Activated T-helper 2 cell treated with anti-CD3 and anti-CD28 coated beads, Interferon-gamma antibody, Interleukin-2, Interleukin-4, amounts not matched to agents 10 μg/mL and 5 μg/mL and 100 μg/mL, durations not matched to agents 14 hours and 24 hours and 36 hours (primary cell): ENCODE measurements at regions not wholly inside any gene's neighbourhood (a gene's known extent, or its start where the extent isn't known, plus 50 kb on each side); places are given as distances from the start of the nearest gene placed in this dataset.

Source experiments
- DNase-seq: peaks from one replicate; pipeline ENCODE4 v3.0.0; 2021; ENCODE audit warnings: low spot score
- H3K27ac Mint-ChIP-seq: one replicate; pipeline ENCODE4 v1.8.0; 2021; ENCODE audit warnings: mixed read lengths
- H3K27me3 Mint-ChIP-seq: one replicate; pipeline ENCODE4 v1.8.0; 2021; ENCODE audit warnings: low read depth, mixed read lengths
- H3K36me3 Mint-ChIP-seq: one replicate; pipeline ENCODE4 v1.8.0; 2021; ENCODE audit warnings: low read depth, mixed read lengths
- H3K4me1 Mint-ChIP-seq: one replicate; pipeline ENCODE4 v1.8.0; 2021; ENCODE audit warnings: low read depth, mixed read lengths
- H3K4me3 Mint-ChIP-seq: one replicate; pipeline ENCODE4 v1.8.0; 2021; ENCODE audit warnings: low read depth, mild to moderate bottlenecking, moderate library complexity, mixed read lengths
- H3K9me3 Mint-ChIP-seq: one replicate; pipeline ENCODE4 v1.8.0; 2021; ENCODE audit warnings: mixed read lengths
- intact Hi-C: fragments of 100-400 bp; cut with micrococcal nuclease; formaldehyde crosslinking; loops from one replicate; pipeline ENCODE4 v1.15.1; 2023

DNA sequence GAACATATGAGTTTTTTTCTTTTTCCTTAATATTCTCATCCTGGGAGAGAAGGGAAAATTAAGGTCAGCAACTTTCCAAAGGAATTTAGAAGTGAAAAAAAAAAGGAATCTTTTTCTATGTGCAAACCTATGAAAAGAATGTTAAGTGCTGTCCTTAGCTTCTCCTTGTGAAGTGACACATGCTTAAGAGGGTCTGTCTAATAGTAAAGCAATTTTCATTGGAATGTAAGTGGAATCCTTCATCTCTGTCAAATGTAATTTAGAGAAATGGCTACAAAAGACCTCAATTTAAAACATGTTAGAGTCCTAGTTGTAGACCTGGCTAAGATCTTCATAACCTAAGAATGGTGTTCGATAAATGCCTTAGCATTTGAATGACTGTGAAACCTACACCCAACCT is 117.4 kb upstream of the EPB41L3 start:
- H3K4me3 Mint-ChIP-seq, result no peak overlapping the region
- no peak for DNase-seq
- no peaks in the 10 kb centered on the region for H3K4me1 Mint-ChIP-seq

DNA sequence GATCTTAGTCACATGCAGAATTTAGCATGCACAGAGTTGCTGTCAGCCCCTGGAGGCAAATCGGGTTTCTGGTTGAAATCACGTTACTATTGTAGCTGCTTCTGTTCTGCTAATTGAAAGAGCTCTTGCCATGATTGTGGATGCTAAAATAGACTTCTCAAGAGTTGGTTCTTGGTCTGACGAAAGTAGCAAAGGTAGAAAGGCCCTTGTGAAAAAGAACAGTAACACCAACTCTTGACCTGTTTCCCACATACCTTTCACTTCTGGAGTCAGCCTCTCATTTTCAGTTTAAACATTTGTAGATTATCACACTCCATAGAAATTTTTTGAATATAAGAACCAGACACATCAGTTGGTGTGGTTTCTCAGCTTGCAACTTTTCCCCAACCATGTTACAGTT is 110.0 kb upstream of the EPB41L3 start:
- Mint-ChIP-seq H3K36me3 (no peaks in the 10 kb centered on the region), H3K27me3 (peaks cover 3% of the 10 kb centered on the region), H3K4me1 (no peaks in the 10 kb centered on the region), H3K4me3 (no peak overlapping the region), H3K27ac (no peak overlapping the region), H3K9me3 (no peaks in the 10 kb centered on the region)
- no peak for DNase-seq
- intact Hi-C loops, result no loop called here

More for the DNA sequence above, 117.4 kb upstream of the EPB41L3 start:
- Mint-ChIP-seq H3K9me3 (no peaks in the 10 kb centered on the region), H3K27me3 (no peaks in the 10 kb centered on the region), H3K27ac (no peak overlapping the region), H3K36me3 (no peaks in the 10 kb centered on the region)
- intact Hi-C loops, result no loop called here

DNA sequence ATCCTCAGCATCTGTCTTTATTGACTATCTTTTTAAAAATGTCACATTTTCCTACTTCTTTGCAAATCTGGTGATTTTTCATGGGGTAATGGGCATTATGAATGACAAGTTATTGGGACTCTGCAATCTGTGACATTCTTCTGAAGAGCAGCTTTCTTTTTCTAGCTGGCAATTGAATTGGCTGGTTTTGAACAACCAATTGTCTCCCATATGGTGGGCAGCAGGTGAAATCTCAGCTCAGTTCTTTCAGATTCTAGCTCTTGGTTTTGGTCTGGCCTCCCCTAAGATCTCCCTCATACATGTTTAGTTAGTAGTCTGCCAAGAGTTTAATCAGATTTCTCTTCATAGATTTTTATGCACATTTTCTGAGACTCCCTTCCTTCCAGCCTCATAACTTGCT is 107.9 kb upstream of the EPB41L3 start:
- intact Hi-C loops, result no loop called here
- Mint-ChIP-seq H3K27me3 (peaks cover 3% of the 10 kb centered on the region), H3K36me3 (no peaks in the 10 kb centered on the region), H3K9me3 (no peaks in the 10 kb centered on the region), H3K27ac (no peak overlapping the region), H3K4me1 (no peaks in the 10 kb centered on the region), H3K4me3 (no peak overlapping the region)
- no peak for DNase-seq

DNA sequence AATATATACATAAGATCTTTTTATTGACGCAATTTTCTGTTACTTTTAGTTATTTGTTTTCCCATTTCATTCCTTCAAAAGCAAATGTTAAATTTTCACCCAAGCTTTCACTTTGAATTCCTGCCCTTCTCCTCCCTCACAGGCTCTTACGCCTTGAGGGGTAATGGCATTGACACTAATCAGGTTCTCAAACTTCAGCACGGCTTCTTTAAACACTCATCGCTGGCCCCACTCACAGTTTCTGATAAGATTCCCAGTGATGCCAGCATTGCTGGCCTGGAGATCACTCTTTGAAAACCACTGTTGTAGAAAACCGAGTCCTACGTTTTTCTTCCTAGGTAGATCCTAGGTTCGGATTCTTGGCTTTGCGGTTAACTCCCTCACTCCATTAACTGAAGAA is 105.6 kb upstream of the EPB41L3 start:
- H3K4me1 Mint-ChIP-seq, result no peaks in the 10 kb centered on the region
- H3K36me3 Mint-ChIP-seq, result no peaks in the 10 kb centered on the region
- intact Hi-C loops, result no loop called here
- no peak overlapping the region for H3K4me3 Mint-ChIP-seq
- no peak overlapping the region for H3K27ac Mint-ChIP-seq
- H3K27me3 Mint-ChIP-seq, result peaks cover 3% of the 10 kb centered on the region
- DNase-seq, result no peak
- H3K9me3 Mint-ChIP-seq, result no peaks in the 10 kb centered on the region

DNA sequence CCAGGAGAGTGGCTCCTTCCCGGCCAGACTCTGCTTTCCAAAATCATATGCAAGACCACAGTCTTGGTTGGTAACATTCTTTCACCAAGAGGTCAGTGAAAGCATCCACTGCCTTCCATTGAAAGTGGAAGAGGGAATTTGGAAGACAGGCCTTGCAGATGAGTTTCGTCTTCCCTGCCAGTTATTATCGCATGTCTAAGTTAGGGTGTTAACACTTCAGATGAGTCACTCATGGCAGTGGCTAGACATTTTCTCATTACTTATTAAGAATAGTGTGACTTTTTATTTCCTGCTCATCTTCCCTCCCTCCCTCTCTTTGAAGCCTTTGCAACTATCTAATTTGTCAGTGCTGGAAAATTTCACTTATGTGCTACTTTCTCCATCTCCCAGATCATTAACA is 102.9 kb upstream of the EPB41L3 start:
- intact Hi-C loops, result no loop called here
- Mint-ChIP-seq H3K36me3 (no peaks in the 10 kb centered on the region), H3K4me3 (no peak overlapping the region), H3K4me1 (no peaks in the 10 kb centered on the region), H3K27me3 (no peaks in the 10 kb centered on the region), H3K9me3 (no peaks in the 10 kb centered on the region), H3K27ac (no peak overlapping the region)
- no peak for DNase-seq

DNA sequence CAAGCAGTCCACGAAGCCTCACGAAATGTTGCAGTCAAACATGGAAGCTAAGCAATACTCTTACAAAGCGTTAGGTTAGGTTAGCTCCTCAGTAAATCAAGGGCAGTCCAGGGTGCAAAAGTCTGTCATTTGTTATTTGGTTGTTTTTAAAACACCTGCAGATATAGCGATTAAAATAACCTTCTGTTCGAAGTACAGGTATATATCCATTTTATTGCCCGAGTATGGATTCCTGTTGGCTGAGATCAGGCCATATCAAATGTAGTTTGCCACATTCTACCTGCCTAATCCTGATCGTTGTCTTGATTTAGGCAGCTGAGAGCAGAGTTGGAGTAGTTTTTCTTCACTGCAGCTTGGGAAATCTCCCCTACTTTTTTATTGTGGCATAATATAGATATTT is 99.5 kb upstream of the EPB41L3 start:
- H3K4me3 Mint-ChIP-seq, result no peak overlapping the region
- no peak overlapping the region for H3K27ac Mint-ChIP-seq
- H3K27me3 Mint-ChIP-seq, result peaks cover 2% of the 10 kb centered on the region
- no peaks in the 10 kb centered on the region for H3K4me1 Mint-ChIP-seq
- no peaks in the 10 kb centered on the region for H3K9me3 Mint-ChIP-seq
- DNase-seq, result no peak
- H3K36me3 Mint-ChIP-seq, result no peaks in the 10 kb centered on the region
- intact Hi-C loops, result no loop called here

DNA sequence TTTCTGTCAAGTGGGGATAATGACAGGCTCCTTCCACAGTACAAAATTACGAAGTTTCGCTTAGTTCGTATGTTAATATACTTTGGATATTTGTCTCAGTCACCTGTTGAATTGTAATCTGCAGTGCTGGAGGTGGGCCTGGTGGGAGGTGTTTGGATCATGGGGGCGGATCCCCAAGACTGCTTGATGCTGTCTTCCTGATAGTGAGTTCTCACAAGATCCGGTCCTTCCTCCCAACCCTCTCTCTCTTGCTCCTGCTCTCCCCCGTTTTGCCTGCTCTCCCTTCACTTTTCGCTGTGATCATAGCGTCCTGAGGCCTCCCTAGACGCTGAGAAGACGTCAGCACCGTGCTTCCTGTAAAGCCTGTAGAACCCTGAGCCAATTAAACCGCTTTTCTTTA is 97.1 kb upstream of the EPB41L3 start:
- H3K36me3 Mint-ChIP-seq, result no peaks in the 10 kb centered on the region
- no peaks in the 10 kb centered on the region for H3K4me1 Mint-ChIP-seq
- intact Hi-C loops, result no loop called here

DNA sequence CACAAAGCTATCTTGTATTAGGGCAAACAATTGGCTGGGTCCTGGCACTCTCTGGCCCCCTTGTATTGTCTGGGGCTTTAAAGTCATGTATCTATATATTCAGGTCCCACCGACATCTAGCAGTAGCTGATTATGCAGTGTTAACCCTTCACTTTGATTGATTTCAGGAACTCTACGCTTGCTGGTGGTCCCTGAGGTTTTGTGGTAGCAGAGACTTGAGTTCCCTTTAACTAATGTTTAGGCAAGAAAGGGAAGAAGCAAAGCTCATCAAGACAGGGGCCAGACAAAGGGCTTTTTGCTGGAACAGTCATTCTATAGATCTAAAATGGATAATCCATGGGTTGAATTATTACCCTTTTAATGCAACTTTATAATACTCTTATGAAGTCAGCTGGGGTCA is 95.3 kb upstream of the EPB41L3 start:
- intact Hi-C loops, result loop anchor here (10.0 kb wide), 1 partner anchor 94 kb away; the partner anchor contains the start of gene EPB41L3
- Mint-ChIP-seq H3K27ac (no peak overlapping the region), H3K36me3 (no peaks in the 10 kb centered on the region), H3K4me1 (no peaks in the 10 kb centered on the region), H3K9me3 (no peaks in the 10 kb centered on the region), H3K27me3 (peaks cover 7% of the 10 kb centered on the region), H3K4me3 (no peak overlapping the region)
- no peak for DNase-seq

More for the DNA sequence above, 97.1 kb upstream of the EPB41L3 start:
- Mint-ChIP-seq H3K27me3 (peaks cover 7% of the 10 kb centered on the region), H3K27ac (no peak overlapping the region), H3K9me3 (no peaks in the 10 kb centered on the region), H3K4me3 (no peak overlapping the region)
- no peak for DNase-seq

DNA sequence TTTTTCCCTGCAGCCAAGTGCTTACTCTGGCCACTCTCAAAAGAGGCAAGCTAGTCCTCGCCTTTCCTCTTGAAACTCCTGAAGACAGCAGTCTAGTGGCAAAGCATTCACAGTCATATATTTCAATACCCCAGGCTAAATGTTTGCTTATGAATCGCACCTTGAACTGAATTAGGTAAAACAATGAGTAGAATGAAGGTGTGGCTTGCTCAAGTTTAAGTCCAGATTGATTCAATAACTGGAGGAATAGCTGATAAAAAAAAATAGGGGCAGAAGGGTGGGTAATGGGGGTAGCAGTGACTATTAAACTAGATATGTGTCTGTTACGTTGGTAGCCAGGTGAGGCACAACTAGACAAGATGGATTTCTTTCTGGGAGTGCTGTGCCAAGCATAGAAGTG is 88.2 kb upstream of the EPB41L3 start:
- H3K9me3 Mint-ChIP-seq, result no peaks in the 10 kb centered on the region
- H3K4me1 Mint-ChIP-seq, result peaks cover 7% of the 10 kb centered on the region
- no peak for DNase-seq
- no peaks in the 10 kb centered on the region for H3K36me3 Mint-ChIP-seq
- H3K4me3 Mint-ChIP-seq, result no peak overlapping the region
- intact Hi-C loops, result loop anchor here (10.0 kb wide), 1 partner anchor 87 kb away; the partner anchor contains the start of gene EPB41L3
- no peak overlapping the region for H3K27ac Mint-ChIP-seq
- peaks cover 30% of the 10 kb centered on the region for H3K27me3 Mint-ChIP-seq

DNA sequence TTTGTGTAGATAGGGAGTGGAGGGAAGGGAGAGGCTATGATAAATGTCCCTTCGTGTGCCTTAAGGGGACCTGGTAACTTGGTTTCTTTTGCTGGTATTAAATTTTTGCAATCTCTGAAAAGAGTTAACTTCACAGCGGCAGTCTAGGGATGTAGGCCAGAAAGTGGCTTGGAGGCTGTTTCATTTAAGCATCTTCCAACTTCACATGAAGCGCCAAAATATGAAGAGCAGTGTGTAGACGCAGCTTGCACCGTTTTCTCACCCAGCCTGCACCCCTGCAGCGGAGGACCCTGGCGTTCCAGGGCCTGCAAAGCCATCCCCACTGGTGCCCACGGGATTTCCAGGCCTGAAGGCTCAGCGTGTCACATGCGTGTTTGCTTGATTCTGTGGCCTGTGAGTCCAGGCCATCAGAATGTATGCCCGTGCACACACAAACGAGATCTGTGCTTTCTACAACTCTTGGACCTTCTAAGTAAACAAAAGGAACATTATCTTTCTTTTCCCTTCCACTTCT is 87.2 kb upstream of the EPB41L3 start:
- Mint-ChIP-seq H3K4me1 (peaks cover 7% of the 10 kb centered on the region), H3K27ac (no peak overlapping the region), H3K27me3 (peaks cover 30% of the 10 kb centered on the region), H3K36me3 (no peaks in the 10 kb centered on the region), H3K4me3 (no peak overlapping the region), H3K9me3 (no peaks in the 10 kb centered on the region)
- DNase-seq, result no peak
- intact Hi-C loops, result loop anchor here (10.0 kb wide), 1 partner anchor 86 kb away; the partner anchor contains the start of gene EPB41L3

DNA sequence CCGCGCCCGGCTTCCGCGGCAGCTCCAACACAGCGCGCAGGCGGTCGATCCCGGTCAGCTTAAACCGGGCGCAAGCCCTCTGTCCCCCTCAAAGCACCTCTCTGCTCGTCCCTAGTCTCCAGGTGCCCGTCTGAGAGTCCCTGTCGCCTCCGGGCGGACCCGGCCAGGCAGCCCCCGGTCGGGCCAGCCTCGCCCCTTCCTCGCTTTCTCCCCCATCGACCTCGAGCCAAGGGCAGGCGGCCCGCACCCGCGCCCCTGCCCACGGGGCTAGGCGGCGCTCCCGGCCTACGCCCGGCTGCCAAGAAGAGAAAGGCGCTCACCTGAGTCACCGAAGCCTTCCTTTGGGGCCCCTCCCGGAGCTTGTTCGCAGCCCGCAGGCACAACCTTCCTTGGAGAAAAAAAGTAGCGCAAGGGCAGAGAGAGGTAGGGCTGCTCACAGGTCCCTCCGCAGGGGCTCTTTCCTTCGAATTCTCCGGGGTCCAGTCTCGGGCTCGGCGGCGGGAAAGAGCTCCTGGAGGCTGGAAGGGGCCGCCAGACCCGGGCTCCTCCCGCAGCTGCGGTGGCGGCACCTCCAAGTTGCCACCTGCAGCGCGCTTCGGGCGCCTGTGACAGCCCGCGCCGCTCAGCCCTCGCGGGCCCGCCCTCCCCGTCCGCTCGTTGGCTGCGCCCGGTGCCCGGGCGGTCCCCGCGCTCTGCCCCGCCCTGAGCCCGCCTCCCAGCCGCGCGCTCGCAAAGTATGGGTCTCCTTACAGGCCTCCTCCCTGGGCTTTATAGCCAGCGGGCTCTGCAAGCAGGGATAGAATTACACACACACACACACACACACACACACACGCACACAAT is 86.5 kb upstream of the EPB41L3 start:
- no peak overlapping the region for H3K4me3 Mint-ChIP-seq
- intact Hi-C loops, result loop anchor here (10.0 kb wide), 1 partner anchor 85 kb away; the partner anchor contains the start of gene EPB41L3
- DNase-seq, result peak; percentile 24

DNA sequence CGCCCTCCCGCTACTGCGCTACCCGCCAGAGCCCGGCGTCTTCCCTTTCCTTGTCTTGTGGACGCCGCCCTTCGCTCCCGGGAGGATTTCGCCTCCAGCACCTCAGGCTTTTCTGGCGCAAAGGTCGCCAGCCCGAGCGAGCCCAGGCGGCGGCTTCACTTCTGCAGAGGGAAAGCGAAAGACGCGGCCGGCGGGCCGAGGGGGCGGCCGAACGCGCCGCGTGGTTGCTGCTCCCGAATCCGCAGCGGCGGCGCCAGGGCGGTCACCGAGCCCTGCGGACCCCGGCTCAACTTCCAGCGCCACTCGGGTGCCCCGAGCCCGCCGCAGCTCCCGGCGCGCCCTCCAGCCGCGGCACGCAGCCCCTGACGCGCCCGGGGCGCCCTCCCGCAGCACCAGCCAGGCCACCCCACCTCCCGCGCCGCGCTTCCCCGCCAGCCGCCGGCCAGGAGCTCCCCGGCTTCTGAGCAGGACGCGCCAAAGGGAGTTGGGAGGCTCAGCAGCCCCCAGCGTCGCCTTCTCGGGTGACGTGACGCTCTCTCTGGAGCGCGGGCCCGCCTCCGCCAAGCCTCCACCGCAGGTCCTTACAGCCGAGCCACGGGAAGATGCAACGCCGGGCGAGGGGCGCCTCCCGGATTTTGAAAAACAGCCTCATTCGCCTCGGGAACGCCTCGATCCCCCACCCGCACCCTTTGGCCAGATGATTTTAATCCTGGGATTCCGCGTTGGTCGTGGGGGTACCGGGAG is 84.9 kb upstream of the EPB41L3 start:
- H3K36me3 Mint-ChIP-seq, result no peaks in the 10 kb centered on the region
- no peak overlapping the region for H3K27ac Mint-ChIP-seq
- intact Hi-C loops, result loop anchor here (5.0 kb wide), 2 partner anchors 264 to 331 kb away; partner anchors contain the start of gene ZBTB14
- H3K27me3 Mint-ChIP-seq, result peaks cover 30% of the 10 kb centered on the region
- DNase-seq, result peak; percentile 9
- peak overlapping the region; percentile 69 for H3K4me3 Mint-ChIP-seq
- peaks cover 7% of the 10 kb centered on the region for H3K4me1 Mint-ChIP-seq
- no peaks in the 10 kb centered on the region for H3K9me3 Mint-ChIP-seq

More for the DNA sequence above, 86.5 kb upstream of the EPB41L3 start:
- H3K9me3 Mint-ChIP-seq, result no peaks in the 10 kb centered on the region
- no peaks in the 10 kb centered on the region for H3K36me3 Mint-ChIP-seq
- peaks cover 30% of the 10 kb centered on the region for H3K27me3 Mint-ChIP-seq
- H3K27ac Mint-ChIP-seq, result no peak overlapping the region
- peaks cover 7% of the 10 kb centered on the region for H3K4me1 Mint-ChIP-seq
